Natural killer cell treated with Interleukin-12 subunit alpha and Interleukin-12 subunit beta and Interleukin-15 and Interleukin-18, amount 100 ng/mL, for 72 hours (primary cell): ENCODE measurements at regions not wholly inside any gene's neighbourhood (a gene's known extent, or its start where the extent isn't known, plus 50 kb on each side); places are given as distances from the start of the nearest gene placed in this dataset.
"Not testable (repeated sequence)": the region's sequence is repeated elsewhere in the genome, so short reads cannot be mapped to it uniquely, and the experiment has no call there.

Source experiments
- ATAC-seq, 2 donors: fragments of 150-1000 bp; cut with Tn5 transposase in 1 of 2; sonication (Bioruptor Pico), chemical (Tn5 transposase) in 1 of 2; 2 replicates each; pipeline ENCODE4 v1.10.0; 2021
- DNase-seq: peaks from one replicate; pipeline ENCODE4 v3.0.0; 2022; ENCODE audit warnings: low spot score
- H3K27ac Mint-ChIP-seq, 2 donors: 1 replicate in 1 of 2; 2 replicates in 1 of 2; pipeline ENCODE4 v1.8.0; 2022; ENCODE audit warnings: mixed read lengths in 2 of 2, mild to moderate bottlenecking in 1 of 2, moderate library complexity in 1 of 2
- H3K27me3 Mint-ChIP-seq, 2 donors: 1 replicate in 1 of 2; 2 replicates in 1 of 2; pipeline ENCODE4 v1.8.0; 2022; ENCODE audit warnings: mixed read lengths in 2 of 2
- H3K36me3 Mint-ChIP-seq: one replicate; pipeline ENCODE4 v1.8.0; 2022; ENCODE audit warnings: mixed read lengths
- H3K4me1 Mint-ChIP-seq, 2 donors: 1 replicate in 1 of 2; 2 replicates in 1 of 2; pipeline ENCODE4 v1.8.0; 2022; ENCODE audit warnings: low read depth in 2 of 2, mixed read lengths in 2 of 2, mild to moderate bottlenecking in 1 of 2
- H3K4me3 Mint-ChIP-seq: one replicate; pipeline ENCODE4 v1.8.0; 2022; ENCODE audit warnings: mixed read lengths
- H3K9me3 Mint-ChIP-seq: 2 replicates; pipeline ENCODE4 v1.8.0; 2022; ENCODE audit warnings: mixed read lengths

- H3K4me3 Mint-ChIP-seq: no peak overlapping the region
- peaks cover 6% of the 10 kb centered on the region for H3K36me3 Mint-ChIP-seq
- no peak overlapping the region for H3K27ac Mint-ChIP-seq
- ATAC-seq (no peak), DNase-seq (no peak)
- H3K9me3 Mint-ChIP-seq: peaks cover 10% of the 10 kb centered on the region
- no peaks in the 10 kb centered on the region for H3K4me1 Mint-ChIP-seq
- H3K27me3 Mint-ChIP-seq: peaks cover 0 to 3% of the 10 kb centered on the region in 2 donors
Measured at GRCh38 chrX:65331371-65331770, 203.2 kb downstream of the LAS1L start.

GRCh38 chrX:65300104-65300809 lies 234.3 kb downstream of the LAS1L start:
- Mint-ChIP-seq H3K27me3 (peaks cover 0 to 3% of the 10 kb centered on the region in 2 donors), H3K36me3 (peaks cover 4% of the 10 kb centered on the region), H3K27ac (no peak overlapping the region), H3K4me3 (no peak overlapping the region), H3K4me1 (no peaks in the 10 kb centered on the region), H3K9me3 (peaks cover 11% of the 10 kb centered on the region)
- DNase-seq (no peak), ATAC-seq (no peak)

GRCh38 chrX:65282905-65283304 lies 251.7 kb downstream of the LAS1L start:
- H3K27ac Mint-ChIP-seq, H3K4me1 Mint-ChIP-seq, H3K9me3 Mint-ChIP-seq, H3K27me3 Mint-ChIP-seq, DNase-seq, ATAC-seq, H3K4me3 Mint-ChIP-seq: not testable (repeated sequence)
- peaks cover 14% of the 10 kb centered on the region for H3K36me3 Mint-ChIP-seq

- no peaks in the 10 kb centered on the region for H3K27me3 Mint-ChIP-seq
- no peak for ATAC-seq
Measured at GRCh38 chrX:65273152-65273551, 261.4 kb downstream of the LAS1L start.

GRCh38 chrX:65266482-65266881 lies 268.1 kb downstream of the LAS1L start:
- H3K4me1 Mint-ChIP-seq: no peaks in the 10 kb centered on the region
- DNase-seq (no peak), ATAC-seq (no peak)
- H3K9me3 Mint-ChIP-seq: peaks cover 5% of the 10 kb centered on the region
- peaks cover 0 to 2% of the 10 kb centered on the region in 2 donors for H3K27me3 Mint-ChIP-seq
- H3K27ac Mint-ChIP-seq: no peak overlapping the region
- no peak overlapping the region for H3K4me3 Mint-ChIP-seq
- no peaks in the 10 kb centered on the region for H3K36me3 Mint-ChIP-seq

More at GRCh38 chrX:65273152-65273551, 261.4 kb downstream of the LAS1L start:
- DNase-seq: no peak
- Mint-ChIP-seq H3K9me3 (peaks cover 7% of the 10 kb centered on the region), H3K27ac (no peak overlapping the region), H3K4me1 (no peaks in the 10 kb centered on the region), H3K36me3 (peaks cover 22% of the 10 kb centered on the region), H3K4me3 (no peak overlapping the region)

- H3K9me3 Mint-ChIP-seq: peaks cover 7% of the 10 kb centered on the region
- no peak overlapping the region for H3K4me3 Mint-ChIP-seq
Measured at GRCh38 chrX:65253817-65254216, 277.6 kb upstream of the ZC4H2 start.

GRCh38 chrX:65241059-65241721 lies 264.9 kb upstream of the ZC4H2 start:
- no peak for ATAC-seq
- Mint-ChIP-seq H3K36me3 (peaks cover 28% of the 10 kb centered on the region), H3K4me3 (no peak overlapping the region), H3K4me1 (no peaks in the 10 kb centered on the region), H3K27me3 (no peaks in the 10 kb centered on the region), H3K9me3 (peaks cover 11% of the 10 kb centered on the region), H3K27ac (no peak overlapping the region)
- DNase-seq: no peak

More at GRCh38 chrX:65253817-65254216, 277.6 kb upstream of the ZC4H2 start:
- peaks cover 0 to 5% of the 10 kb centered on the region in 2 donors for H3K27me3 Mint-ChIP-seq
- H3K4me1 Mint-ChIP-seq: no peaks in the 10 kb centered on the region
- DNase-seq: no peak
- H3K36me3 Mint-ChIP-seq: peaks cover 8% of the 10 kb centered on the region
- H3K27ac Mint-ChIP-seq: no peak overlapping the region
- no peak for ATAC-seq

- Mint-ChIP-seq H3K36me3 (peaks cover 7% of the 10 kb centered on the region), H3K4me3 (no peak overlapping the region), H3K4me1 (no peaks in the 10 kb centered on the region), H3K27ac (no peak overlapping the region), H3K27me3 (peaks cover 0 to 3% of the 10 kb centered on the region in 2 donors), H3K9me3 (peaks cover 6% of the 10 kb centered on the region)
- no peak for ATAC-seq
- DNase-seq: no peak
Measured at GRCh38 chrX:65203545-65203944, 227.3 kb upstream of the ZC4H2 start.

GRCh38 chrX:65196758-65197360 lies 220.6 kb upstream of the ZC4H2 start:
- Mint-ChIP-seq H3K27ac (no peak overlapping the region), H3K9me3 (no peaks in the 10 kb centered on the region), H3K27me3 (peaks cover 0 to 12% of the 10 kb centered on the region in 2 donors), H3K36me3 (peaks cover 8% of the 10 kb centered on the region), H3K4me1 (no peaks in the 10 kb centered on the region), H3K4me3 (no peak overlapping the region)
- ATAC-seq: no peak
- no peak for DNase-seq

GRCh38 chrX:65195621-65196020 lies 219.4 kb upstream of the ZC4H2 start:
- Mint-ChIP-seq H3K27me3 (peaks cover 0 to 12% of the 10 kb centered on the region in 2 donors), H3K4me1 (no peaks in the 10 kb centered on the region), H3K4me3 (no peak overlapping the region), H3K36me3 (peaks cover 8% of the 10 kb centered on the region), H3K27ac (no peak overlapping the region), H3K9me3 (no peaks in the 10 kb centered on the region)
- no peak for ATAC-seq
- no peak for DNase-seq

- ATAC-seq: no peak
- H3K27me3 Mint-ChIP-seq: peaks cover 0 to 12% of the 10 kb centered on the region in 2 donors
- no peak overlapping the region for H3K27ac Mint-ChIP-seq
Measured at GRCh38 chrX:65194547-65194946, 218.3 kb upstream of the ZC4H2 start.

GRCh38 chrX:65163325-65163724 lies 187.1 kb upstream of the ZC4H2 start:
- not testable (repeated sequence) for H3K4me3 Mint-ChIP-seq, DNase-seq, H3K27ac Mint-ChIP-seq, ATAC-seq, H3K4me1 Mint-ChIP-seq, H3K27me3 Mint-ChIP-seq
- Mint-ChIP-seq H3K36me3 (peaks cover 12% of the 10 kb centered on the region), H3K9me3 (peaks cover 12% of the 10 kb centered on the region)

More at GRCh38 chrX:65194547-65194946, 218.3 kb upstream of the ZC4H2 start:
- peaks cover 8% of the 10 kb centered on the region for H3K36me3 Mint-ChIP-seq
- DNase-seq: no peak
- no peak overlapping the region for H3K4me3 Mint-ChIP-seq
- no peaks in the 10 kb centered on the region for H3K4me1 Mint-ChIP-seq
- H3K9me3 Mint-ChIP-seq: no peaks in the 10 kb centered on the region

- Mint-ChIP-seq H3K9me3 (peaks cover 13% of the 10 kb centered on the region), H3K27ac (no peak overlapping the region)
Measured at GRCh38 chrX:65148232-65148631, 172.0 kb upstream of the ZC4H2 start.

GRCh38 chrX:65136424-65136823 lies 160.2 kb upstream of the ZC4H2 start:
- Mint-ChIP-seq H3K9me3 (peaks cover 19% of the 10 kb centered on the region), H3K27me3 (no peaks in the 10 kb centered on the region), H3K4me1 (no peaks in the 10 kb centered on the region), H3K36me3 (peaks cover 16% of the 10 kb centered on the region), H3K27ac (no peak overlapping the region), H3K4me3 (no peak overlapping the region)
- no peak for ATAC-seq
- no peak for DNase-seq

More at GRCh38 chrX:65148232-65148631, 172.0 kb upstream of the ZC4H2 start:
- no peak overlapping the region for H3K4me3 Mint-ChIP-seq
- DNase-seq (no peak), ATAC-seq (no peak)
- no peaks in the 10 kb centered on the region for H3K27me3 Mint-ChIP-seq
- H3K4me1 Mint-ChIP-seq: no peaks in the 10 kb centered on the region
- H3K36me3 Mint-ChIP-seq: peaks cover 31% of the 10 kb centered on the region
